ENCODE measurements at regions not wholly inside any gene's neighbourhood (a gene's known extent, or its start where the extent isn't known, plus 50 kb on each side); places are given as distances from the start of the nearest gene placed in this dataset.

DNA sequence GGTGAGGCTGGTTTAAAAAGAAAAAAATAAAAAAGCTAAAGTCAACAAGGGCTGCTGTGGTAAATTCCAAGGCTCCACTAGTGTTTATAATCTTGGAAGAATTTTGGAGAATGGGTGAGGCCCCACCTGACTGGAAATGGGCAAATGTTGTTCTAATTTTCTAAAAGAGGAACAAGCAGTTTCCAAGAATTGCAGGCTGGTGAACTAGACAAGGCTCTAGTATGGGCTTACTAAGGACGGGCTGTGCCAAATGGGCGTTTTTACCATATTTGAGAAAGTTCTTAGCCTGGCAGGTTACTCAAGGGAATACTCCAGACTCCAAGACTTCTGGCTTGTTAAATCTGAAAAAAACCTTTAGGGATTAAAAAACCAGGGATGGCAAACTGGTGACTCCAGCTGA lies 67.0 kb upstream of the ABHD2 start:
- TF ChIP-seq SUZ12 (IDR thresholded peaks at IDR 0.05; ENCODE audit: extremely low read depth, insufficient read depth, insufficient read length) = no peak
- no peak for TF ChIP-seq ZNF274 (IDR thresholded peaks at IDR 0.05; ENCODE audit: low read depth, low read length)
